HG03521 (cell line): ENCODE measurements at regions not wholly inside any gene's neighbourhood (a gene's known extent, or its start where the extent isn't known, plus 50 kb on each side); places are given as distances from the start of the nearest gene placed in this dataset.

Experiments used
- ATAC-seq: cut with Tn5 transposase; IDR thresholded peaks from one replicate; pipeline ENCODE4 v1.9.1; 2021; ENCODE audit warnings: mild to moderate bottlenecking, moderate library complexity; ENCODE audit not compliant: unreplicated experiment

GRCh38 chr2:121038431-121038830, 246.6 kb downstream of the TFCP2L1 start:
- ATAC-seq, result no peak

- no peak for ATAC-seq
These were observed 245.9 kb downstream of the TFCP2L1 start for GRCh38 chr2:121038891-121039616.

- no peak for ATAC-seq
These were observed 245.3 kb downstream of the TFCP2L1 start for GRCh38 chr2:121039679-121040078.

GRCh38 chr2:121041516-121041915, 243.5 kb downstream of the TFCP2L1 start:
- no peak for ATAC-seq

- no peak for ATAC-seq
These were observed 241.8 kb downstream of the TFCP2L1 start for GRCh38 chr2:121043061-121043826.

- ATAC-seq, result no peak
These were observed 241.2 kb downstream of the TFCP2L1 start for GRCh38 chr2:121043827-121044222.

GRCh38 chr2:121044412-121044811, 240.6 kb downstream of the TFCP2L1 start:
- no peak for ATAC-seq

- ATAC-seq, result no peak
These were observed 239.8 kb downstream of the TFCP2L1 start for GRCh38 chr2:121045245-121045644.

- ATAC-seq, result no peak
These were observed 238.7 kb downstream of the TFCP2L1 start for GRCh38 chr2:121046335-121046734.

- ATAC-seq, result no peak
These were observed 237.6 kb downstream of the TFCP2L1 start for GRCh38 chr2:121047383-121047782.

GRCh38 chr2:121049131-121049530, 235.9 kb downstream of the TFCP2L1 start:
- ATAC-seq, result no peak

- no peak for ATAC-seq
These were observed 234.9 kb downstream of the TFCP2L1 start for GRCh38 chr2:121049950-121050585.

GRCh38 chr2:121051311-121051710, 233.7 kb downstream of the TFCP2L1 start:
- ATAC-seq, result no peak

- no peak for ATAC-seq
These were observed 233.0 kb downstream of the TFCP2L1 start for GRCh38 chr2:121052023-121052422.

- no peak for ATAC-seq
These were observed 232.5 kb downstream of the TFCP2L1 start for GRCh38 chr2:121052521-121052920.

- ATAC-seq, result no peak
These were observed 229.9 kb downstream of the TFCP2L1 start for GRCh38 chr2:121055088-121055487.

GRCh38 chr2:121055501-121055900, 229.5 kb downstream of the TFCP2L1 start:
- no peak for ATAC-seq

GRCh38 chr2:121058852-121059558, 226.0 kb downstream of the TFCP2L1 start:
- ATAC-seq, result no peak

GRCh38 chr2:121059651-121060649, 225.1 kb downstream of the TFCP2L1 start:
- ATAC-seq, result no peak

GRCh38 chr2:121061633-121062032, 223.4 kb downstream of the TFCP2L1 start:
- no peak for ATAC-seq
